Fibroblast of lung (primary cell): ENCODE measurements at regions not wholly inside any gene's neighbourhood (a gene's known extent, or its start where the extent isn't known, plus 50 kb on each side); places are given as distances from the start of the nearest gene placed in this dataset.

ENCODE experiments used
- CTCF ChIP-seq, 2 donors: IDR thresholded peaks in 1 of 2; conservative IDR thresholded peaks in 1 of 2; 1 replicate in 1 of 2; 2 replicates in 1 of 2; pipeline ENCODE4 v1.5.1; 2011 to 2012; ENCODE audit warnings: low read length in 2 of 2, control low read depth in 1 of 2, inconsistent platforms in 1 of 2, low read depth in 1 of 2, mild to moderate bottlenecking in 1 of 2
- EZH2 ChIP-seq: IDR thresholded peaks from 2 replicates; pipeline ENCODE4 v1.5.1; 2012; ENCODE audit warnings: low read length, control low read depth, mild to moderate bottlenecking; ENCODE audit errors: missing control alignments

GRCh38 chr7:152591976-152592375 is 84.0 kb downstream of the XRCC2 start:
- TF ChIP-seq CTCF (conservative IDR thresholded peaks at IDR 0.05 in 1 of 2, IDR thresholded peaks at IDR 0.05 in 1 of 2; ENCODE audit: low read depth in 1 of 2, low read length in 2 of 2), result no peak
- no peak for TF ChIP-seq EZH2
